ENCODE measurements at regions not wholly inside any gene's neighbourhood (a gene's known extent, or its start where the extent isn't known, plus 50 kb on each side); places are given as distances from the start of the nearest gene placed in this dataset.
"Not testable (repeated sequence)": the region's sequence is repeated elsewhere in the genome, so short reads cannot be mapped to it uniquely, and the experiment has no call there.

DNA sequence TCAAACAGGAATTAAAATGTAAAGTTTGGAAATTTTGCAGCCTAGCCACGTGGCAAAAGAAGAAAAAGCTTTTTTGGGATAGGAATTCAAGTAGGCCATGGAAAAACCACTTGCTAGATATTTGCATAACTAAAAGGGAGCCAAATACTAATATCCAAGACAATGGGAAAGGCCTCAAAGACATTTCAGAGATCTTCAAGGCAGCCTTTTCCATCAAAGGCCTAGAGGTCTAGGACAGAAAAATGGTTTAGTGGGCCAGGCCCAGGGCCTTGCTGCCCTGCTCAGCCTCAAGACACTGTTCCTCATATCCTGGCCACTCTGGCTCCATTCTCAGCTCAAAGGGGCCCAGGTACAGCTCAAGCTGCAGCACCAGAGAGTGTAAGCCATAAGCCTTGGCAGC is 265.9 kb upstream of the RPS23 start:
- DNase-seq (ENCODE audit: low spot score), result no peak

DNA sequence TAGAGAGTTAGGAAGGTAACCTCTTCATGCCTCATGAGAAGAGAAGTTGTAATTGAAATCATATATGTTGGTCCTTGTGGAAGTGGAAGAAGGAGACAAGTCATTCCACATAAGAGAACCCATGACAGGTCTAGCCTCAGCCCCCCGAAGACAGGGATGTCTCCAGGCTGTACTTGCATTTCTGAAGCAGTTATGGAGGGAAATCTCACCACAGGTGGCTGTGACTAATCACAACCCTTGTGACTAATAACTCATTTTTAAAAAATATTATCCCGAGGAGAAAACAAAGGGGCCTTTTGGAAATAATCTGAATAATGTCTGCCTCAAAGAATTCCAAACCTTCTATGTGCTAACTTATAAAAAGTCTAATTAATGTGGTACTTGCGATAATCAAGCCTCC is 262.1 kb upstream of the RPS23 start:
- DNase-seq (ENCODE audit: low spot score), result no peak

DNA sequence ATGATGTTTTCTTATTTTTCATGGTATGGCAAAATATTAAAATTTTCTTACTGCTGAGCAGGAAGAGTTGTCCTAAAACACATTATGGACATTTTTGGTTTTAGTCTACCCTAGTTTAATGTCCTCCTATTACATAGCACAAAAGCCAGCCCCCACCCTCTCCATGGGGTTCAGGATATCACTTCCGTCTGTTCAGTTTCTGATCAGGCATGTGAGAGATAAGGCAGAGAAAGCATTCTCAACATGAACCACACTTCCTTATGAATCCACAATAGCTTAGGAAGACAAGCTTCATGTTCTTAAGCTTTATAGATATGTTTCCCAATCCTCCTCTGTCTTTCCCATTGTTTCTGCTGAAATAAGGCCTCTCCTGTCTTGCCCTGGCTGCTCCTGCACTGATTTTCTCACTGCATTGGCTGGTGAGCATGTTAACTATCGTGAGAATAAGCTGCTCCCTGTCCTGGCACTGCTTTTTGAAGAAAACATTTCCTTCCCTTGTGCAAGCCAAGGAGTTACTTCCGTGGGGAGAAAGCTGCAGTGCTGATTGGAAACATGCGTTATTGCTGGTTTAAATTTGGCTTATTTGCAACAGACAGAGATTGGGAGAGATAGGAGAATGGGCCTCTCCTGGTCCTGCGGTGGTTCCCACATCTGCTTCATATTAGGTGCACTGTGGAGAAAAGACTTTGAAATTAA is 260.3 kb upstream of the RPS23 start:
- DNase-seq (ENCODE audit: low spot score), result no peak

DNA sequence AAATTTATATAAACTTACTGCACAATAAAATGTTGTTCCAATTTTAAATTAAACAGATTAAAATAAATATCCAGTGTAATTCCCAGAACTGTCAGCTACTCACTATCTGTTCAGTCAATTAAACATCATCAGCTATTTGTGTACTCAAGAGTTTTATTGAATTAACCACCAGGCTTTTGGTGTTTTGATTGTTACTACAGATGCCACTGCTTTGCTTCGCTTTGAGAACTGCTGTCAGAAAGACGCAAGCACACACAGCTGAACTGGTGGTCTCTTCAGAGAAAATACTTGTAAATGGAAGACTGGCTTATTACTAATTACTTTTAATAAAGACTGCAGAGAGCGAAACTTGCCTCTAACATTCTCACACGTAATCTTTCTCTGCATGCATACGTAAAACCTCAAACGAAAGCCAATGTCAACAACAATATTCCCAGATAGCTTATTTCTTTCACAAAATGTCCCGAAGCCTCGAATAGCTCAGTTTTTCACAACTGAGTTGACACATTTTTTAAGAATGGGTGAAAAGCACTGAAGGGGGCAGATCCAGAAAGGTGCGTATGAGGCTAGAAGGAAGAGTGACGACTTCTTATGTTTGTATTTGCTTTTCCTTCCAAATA is 259.6 kb upstream of the RPS23 start:
- no peak for DNase-seq (ENCODE audit: low spot score)

DNA sequence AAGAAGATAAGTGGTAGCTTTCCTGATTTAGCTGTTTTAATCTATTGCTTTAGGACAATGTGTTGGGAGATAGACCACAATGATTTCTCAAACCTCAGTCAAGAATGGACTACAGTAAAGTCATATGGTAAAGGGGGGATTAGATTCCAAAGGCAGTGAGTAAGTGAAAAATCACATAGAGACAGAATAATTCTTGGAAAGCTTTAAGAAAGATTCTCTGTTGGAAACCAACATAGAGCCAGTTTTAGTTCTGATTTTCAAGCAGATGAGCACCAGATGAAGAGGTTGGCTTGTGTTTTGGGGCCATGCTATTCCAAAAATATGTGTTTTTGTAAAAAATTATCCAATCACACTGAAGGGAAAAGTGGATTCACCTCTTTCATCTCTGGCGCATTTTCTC is 256.8 kb upstream of the RPS23 start:
- no peak for DNase-seq (ENCODE audit: low spot score)

- not testable (repeated sequence) for DNase-seq (ENCODE audit: low spot score)
These were observed 253.9 kb upstream of the RPS23 start for GRCh38 chr5:82532075-82532474.

DNA sequence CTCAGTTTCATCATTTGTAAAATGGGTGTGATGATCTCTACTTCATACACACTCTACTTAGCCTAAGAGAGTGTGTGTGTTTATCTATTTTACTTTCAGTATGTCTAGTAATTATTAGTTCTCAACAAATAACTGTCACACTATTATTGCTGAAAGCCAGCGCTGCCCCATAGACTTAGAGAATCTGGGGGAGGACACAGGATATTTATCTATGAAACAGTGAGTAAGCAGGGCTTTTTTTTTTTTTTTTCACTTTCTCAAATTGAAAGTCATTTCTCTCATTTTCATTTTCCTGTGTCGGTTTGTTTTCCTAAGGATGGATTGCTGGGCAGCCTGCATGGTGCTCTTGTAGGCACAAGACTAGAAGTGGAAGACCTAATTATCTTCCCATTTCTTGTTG is 248.4 kb upstream of the RPS23 start:
- no peak for DNase-seq (ENCODE audit: low spot score)

- no peak for DNase-seq (ENCODE audit: low spot score)
These were observed 247.5 kb upstream of the RPS23 start for GRCh38 chr5:82525626-82526025.

GRCh38 chr5:82523633-82524032 is 245.5 kb upstream of the RPS23 start:
- DNase-seq (ENCODE audit: low spot score), result no peak

DNA sequence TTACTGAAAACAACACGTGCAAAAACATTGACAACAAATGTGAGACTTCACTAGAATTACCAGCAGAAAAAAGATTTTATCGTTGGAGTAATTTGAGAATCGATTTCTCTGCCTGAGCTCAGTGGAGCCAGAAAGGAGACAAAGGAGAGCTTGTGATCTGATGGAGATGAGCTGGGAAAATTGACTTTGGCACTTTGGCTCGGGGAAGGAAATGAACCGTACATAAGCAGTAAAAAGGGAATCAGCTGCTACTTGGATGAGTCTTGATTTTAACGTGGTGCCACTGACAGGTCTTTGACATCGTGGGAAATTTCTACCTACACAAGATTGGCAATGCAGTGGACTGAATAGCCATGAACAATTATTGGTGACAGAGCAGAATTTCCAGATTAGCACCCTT is 244.7 kb upstream of the RPS23 start:
- DNase-seq (ENCODE audit: low spot score), result no peak

- no peak for DNase-seq (ENCODE audit: low spot score)
These were observed 243.4 kb upstream of the RPS23 start for GRCh38 chr5:82521431-82522051.

DNA sequence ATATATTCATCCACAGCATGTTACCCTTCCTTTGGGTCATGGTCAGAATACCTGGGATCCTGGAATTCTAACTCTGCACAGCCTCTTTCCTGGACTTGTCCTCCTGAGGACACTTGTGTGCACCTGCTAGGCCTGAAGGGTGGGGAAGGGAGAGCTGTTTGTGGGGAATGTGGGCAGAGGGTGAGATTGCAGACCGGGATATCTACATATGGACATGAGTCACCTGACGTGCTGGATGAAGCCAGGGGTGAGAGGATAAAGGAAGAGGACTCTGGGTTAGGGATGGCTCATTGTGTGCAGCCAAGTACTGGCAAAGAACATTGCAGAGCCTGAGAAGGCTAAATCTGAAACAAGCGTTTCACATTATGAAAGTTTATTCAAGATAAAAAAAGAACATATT is 241.4 kb upstream of the RPS23 start:
- no peak for DNase-seq (ENCODE audit: low spot score)

GRCh38 chr5:82517544-82518075 is 239.5 kb upstream of the RPS23 start:
- no peak for DNase-seq (ENCODE audit: low spot score)

- DNase-seq (ENCODE audit: low spot score), result no peak
These were observed 235.6 kb upstream of the RPS23 start for GRCh38 chr5:82513738-82514137.

DNA sequence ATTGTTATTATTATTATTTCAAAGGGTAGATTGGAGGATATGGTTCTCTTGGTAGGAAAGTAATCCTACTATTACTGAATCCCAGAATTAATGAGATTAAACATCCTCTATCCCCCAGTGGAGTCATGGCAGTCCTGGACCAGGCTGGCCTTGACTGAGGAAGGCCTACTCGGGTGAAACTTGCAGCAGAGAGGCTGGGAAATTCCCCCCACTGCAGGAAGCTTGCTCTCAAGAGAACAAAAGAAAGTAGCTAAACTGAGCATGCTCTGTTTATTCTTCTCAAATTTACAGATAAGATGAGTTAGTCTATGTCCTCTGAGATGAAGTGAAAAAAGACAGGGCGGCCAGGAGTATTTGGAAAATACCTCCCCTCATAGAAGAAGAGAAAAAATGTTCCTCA is 233.9 kb upstream of the RPS23 start:
- DNase-seq (ENCODE audit: low spot score), result no peak

- DNase-seq (ENCODE audit: low spot score), result no peak
These were observed 233.0 kb upstream of the RPS23 start for GRCh38 chr5:82511134-82511533.

DNA sequence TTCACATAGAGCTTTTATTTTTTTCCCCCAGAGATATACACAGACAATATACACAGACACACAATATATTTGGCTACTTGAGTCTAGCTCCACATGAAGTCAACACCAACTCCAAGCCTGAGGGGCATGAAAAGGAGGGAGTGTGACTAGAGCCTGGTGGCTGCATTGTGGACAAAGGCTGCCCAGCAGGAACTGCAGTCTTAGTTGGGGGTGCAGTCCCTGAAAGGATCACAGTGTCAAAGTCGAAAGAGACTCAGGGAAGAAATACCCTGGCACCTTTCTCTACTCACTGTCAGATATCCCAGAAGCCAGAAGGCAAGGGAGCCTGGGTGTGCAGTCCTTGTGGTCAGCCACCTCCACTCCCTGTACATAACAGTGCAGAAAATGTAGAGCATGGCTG is 231.6 kb upstream of the RPS23 start:
- DNase-seq (ENCODE audit: low spot score), result no peak

GRCh38 chr5:82506390-82506789 is 228.2 kb upstream of the RPS23 start:
- DNase-seq (ENCODE audit: low spot score), result not testable (repeated sequence)

DNA sequence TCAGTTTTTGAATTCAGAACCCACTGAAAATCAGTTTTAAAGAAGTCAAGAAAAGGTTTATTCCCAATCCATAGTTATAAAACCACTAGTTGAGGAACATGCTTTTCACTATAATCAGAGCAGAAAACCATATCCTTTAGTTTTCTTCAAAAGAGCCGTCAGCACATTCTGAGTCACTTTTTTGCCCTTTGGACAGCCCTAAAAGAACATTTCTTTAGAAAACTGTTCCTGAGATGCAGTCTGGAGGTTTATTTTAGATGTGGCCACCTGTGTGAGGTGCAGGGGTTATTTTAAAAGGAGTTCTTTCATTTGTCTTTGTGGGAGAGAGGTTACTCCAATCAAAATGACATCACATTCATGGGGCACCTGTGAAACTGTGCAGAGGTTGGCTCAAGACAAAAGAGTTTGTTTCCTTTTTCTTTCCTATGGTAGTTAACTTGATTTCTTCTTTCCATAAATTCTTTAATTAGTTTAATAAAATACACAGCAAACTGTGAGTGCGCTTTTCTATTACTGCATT is 221.6 kb upstream of the RPS23 start:
- DNase-seq (ENCODE audit: low spot score), result no peak

DNA sequence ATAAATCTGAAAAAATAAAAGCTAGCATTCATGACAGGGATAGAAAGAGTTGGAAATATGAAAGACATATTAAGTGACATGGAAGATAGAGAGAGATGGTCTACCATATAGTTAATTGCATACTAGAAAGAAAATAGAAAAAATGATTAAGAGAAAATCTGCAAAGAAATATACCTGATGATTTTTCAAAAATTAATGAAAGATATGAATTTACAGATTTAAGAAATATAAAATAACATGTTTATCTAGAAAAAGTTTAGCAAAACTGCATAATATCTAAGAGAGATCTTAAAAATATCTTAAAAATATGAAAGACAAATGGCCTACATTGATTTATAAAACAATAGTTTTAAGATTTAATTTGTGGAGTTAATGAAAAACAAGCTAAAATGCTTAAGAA is 219.1 kb upstream of the RPS23 start:
- DNase-seq (ENCODE audit: low spot score), result no peak

GRCh38 chr5:82494942-82495341 is 216.8 kb upstream of the RPS23 start:
- DNase-seq (ENCODE audit: low spot score), result no peak

DNA sequence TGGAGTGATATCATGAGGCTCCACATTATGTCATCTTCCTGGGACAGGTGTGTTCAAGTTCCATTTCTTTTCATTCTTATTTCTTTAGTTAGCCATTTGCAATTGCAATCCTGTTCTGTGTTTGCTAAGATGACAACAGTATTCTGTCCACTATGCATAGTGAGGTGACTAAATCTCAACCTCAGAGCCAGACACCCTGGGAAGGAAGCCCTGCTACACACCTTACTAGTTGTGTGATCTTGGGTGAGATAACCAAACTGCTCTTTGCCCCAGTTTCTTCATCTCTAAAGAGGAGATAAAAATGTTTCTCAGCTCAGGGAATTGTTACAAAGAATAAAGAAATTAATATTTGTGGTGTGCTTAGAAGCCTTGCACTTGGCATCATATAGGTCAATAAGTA is 215.1 kb upstream of the RPS23 start:
- DNase-seq (ENCODE audit: low spot score), result no peak

DNA sequence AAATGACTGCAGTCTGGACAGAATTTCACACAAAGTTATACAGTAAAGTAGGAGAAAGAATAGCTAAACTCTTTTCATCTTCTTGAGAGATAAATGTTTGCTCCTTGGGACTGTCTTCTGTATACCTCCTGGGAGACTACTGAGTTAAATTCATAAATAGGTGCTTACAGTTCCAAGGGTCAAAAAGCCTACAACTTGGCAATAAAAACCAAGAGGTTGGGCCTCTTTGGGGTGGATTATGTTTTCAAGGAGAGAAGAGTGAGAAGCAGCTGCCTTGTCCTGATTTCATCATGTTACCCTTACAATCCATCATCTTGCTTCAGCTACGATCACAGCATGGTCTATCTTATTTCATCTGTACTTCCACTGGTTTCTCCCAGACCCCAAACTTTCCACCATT is 213.2 kb upstream of the RPS23 start:
- no peak for DNase-seq (ENCODE audit: low spot score)
